ENCODE measurements at regions not wholly inside any gene's neighbourhood (a gene's known extent, or its start where the extent isn't known, plus 50 kb on each side); places are given as distances from the start of the nearest gene placed in this dataset.

GRCh38 chr22:48186146-48186790 is 1423.8 kb downstream of the TBC1D22A start:
- no peaks in the 10 kb centered on the region for H3K36me3 Mint-ChIP-seq
- H3K4me3 Mint-ChIP-seq = no peak overlapping the region
- peaks cover 8 to 12% of the 10 kb centered on the region in 2 donors for H3K9me3 Mint-ChIP-seq
- peaks cover 3 to 5% of the 10 kb centered on the region in 2 donors for H3K4me1 Mint-ChIP-seq
- H3K27ac Mint-ChIP-seq = no peak overlapping the region
- ATAC-seq (replicated peaks) = no peak
- DNase-seq = no peak
- peaks cover 5 to 9% of the 10 kb centered on the region in 2 donors for H3K27me3 Mint-ChIP-seq

DNA sequence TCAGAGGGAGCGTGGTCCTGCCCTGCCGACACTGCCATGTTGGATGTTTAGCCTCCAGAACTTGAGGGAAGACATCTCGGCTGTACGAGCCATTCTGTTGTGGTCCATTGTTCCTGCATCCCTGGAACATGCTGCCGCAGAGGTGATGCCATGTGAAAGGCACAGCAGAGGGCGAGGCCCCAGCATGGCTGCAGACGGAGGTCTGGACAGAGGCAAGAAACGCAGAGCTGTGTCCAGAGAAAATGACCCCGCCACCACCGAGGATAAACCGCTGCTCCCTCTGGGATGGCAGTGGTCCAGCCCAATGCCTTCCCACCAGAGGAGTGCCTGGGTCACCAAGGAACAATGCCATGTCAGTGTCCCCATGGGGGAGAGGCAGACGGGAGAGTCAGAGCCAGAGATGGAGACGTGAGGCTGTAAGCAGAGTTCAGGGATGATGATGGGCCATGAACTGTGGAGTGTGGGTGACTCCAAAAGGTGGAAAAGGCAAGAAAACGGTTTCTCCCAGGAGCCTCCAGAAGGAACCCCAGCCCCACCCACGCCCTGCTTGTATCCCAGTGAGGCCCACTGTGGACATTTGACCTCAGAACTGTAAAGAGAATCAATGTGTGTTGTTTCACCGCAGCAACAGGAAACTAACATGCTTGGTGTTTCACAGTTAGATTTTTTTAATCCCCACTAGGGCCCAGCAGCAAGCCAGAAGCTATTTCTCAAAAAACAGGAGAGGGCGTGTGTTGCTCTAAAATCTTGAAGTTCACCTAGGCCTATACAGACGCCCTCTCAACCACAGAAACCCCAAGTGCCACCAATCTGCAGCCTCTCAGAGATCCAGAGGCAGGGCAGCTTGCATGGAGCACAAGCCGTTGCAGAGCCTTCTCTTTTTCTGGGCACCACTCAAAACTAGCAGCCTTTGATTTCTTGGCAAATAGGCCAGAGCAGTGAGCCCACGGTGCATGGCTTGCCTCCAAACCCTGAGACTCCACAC is 1422.9 kb downstream of the TBC1D22A start:
- Mint-ChIP-seq H3K9me3 (peaks cover 5 to 11% of the 10 kb centered on the region in 2 donors), H3K4me1 (peaks cover 3 to 5% of the 10 kb centered on the region in 2 donors), H3K27me3 (peaks cover 5 to 9% of the 10 kb centered on the region in 2 donors), H3K27ac (no peak overlapping the region), H3K36me3 (no peaks in the 10 kb centered on the region), H3K4me3 (no peak overlapping the region)
- ATAC-seq (replicated peaks) (peak in 1 of 2 donors; percentile 25), DNase-seq (no peak)

- H3K4me3 Mint-ChIP-seq = no peak overlapping the region
- no peaks in the 10 kb centered on the region for H3K36me3 Mint-ChIP-seq
- H3K27me3 Mint-ChIP-seq = peaks cover 11 to 13% of the 10 kb centered on the region in 2 donors
- no peak for DNase-seq
- peaks cover under 1 to 3% of the 10 kb centered on the region in 2 donors for H3K4me1 Mint-ChIP-seq
- H3K9me3 Mint-ChIP-seq = peaks cover 0 to under 1% of the 10 kb centered on the region in 2 donors
- no peak overlapping the region for H3K27ac Mint-ChIP-seq
- ATAC-seq (replicated peaks) = no peak
These were observed 1420.7 kb downstream of the TBC1D22A start for GRCh38 chr22:48182846-48183805.

DNA sequence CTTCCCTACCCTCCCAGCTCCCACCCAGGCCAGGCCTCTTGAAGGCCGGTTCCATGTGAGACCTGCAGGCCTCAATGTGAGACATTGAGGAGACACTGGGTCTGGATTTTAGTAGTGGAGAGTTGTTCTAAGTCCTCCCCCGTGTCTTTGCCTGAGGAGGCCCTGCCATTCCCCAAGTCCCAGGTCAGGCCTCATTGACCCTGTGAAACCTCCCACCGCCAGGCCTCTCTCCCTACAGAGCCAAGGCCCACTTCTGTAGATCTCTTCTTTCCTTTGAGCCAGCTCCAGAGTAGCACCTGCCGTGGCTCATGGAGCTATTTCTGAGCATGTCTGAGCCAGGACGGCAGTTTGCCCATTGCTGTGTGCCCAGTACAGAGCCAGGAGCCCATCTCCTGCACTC is 1419.6 kb downstream of the TBC1D22A start:
- Mint-ChIP-seq H3K27me3 (peaks cover 11 to 13% of the 10 kb centered on the region in 2 donors), H3K4me1 (peaks cover 0 to 3% of the 10 kb centered on the region in 2 donors), H3K4me3 (no peak overlapping the region), H3K36me3 (no peaks in the 10 kb centered on the region), H3K27ac (no peak overlapping the region), H3K9me3 (no peaks in the 10 kb centered on the region)
- DNase-seq = no peak
- ATAC-seq (replicated peaks) = no peak

- Mint-ChIP-seq H3K27ac (no peak overlapping the region), H3K36me3 (no peaks in the 10 kb centered on the region), H3K4me1 (peaks cover 0 to 3% of the 10 kb centered on the region in 2 donors), H3K27me3 (peaks cover 11 to 13% of the 10 kb centered on the region in 2 donors), H3K4me3 (no peak overlapping the region), H3K9me3 (no peaks in the 10 kb centered on the region)
- ATAC-seq (replicated peaks) (no peak), DNase-seq (no peak)
These were observed 1419.0 kb downstream of the TBC1D22A start for GRCh38 chr22:48181263-48181955.

DNA sequence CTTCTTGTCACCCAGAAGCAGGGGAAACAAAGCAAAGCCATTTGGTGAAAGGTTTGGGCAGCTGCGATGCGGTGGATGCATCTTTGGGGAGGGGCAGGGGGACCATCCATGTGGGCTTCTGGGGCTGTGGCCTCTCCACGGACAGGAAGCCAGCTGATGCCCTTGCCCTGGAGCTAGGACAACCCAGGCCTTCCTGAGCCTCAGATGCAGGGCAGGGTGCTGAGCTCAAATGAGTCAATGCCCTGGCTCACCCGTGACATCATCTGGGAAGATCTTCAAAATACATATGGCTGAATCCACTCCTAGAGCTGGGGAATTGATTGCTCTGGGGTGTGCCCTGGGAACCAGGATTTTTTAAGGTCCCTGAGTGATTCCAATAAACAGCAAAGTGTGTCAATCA is 1418.2 kb downstream of the TBC1D22A start:
- Mint-ChIP-seq H3K27ac (no peak overlapping the region), H3K27me3 (peaks cover 6 to 19% of the 10 kb centered on the region in 2 donors), H3K4me3 (no peak overlapping the region), H3K36me3 (no peaks in the 10 kb centered on the region), H3K4me1 (peaks cover 0 to 3% of the 10 kb centered on the region in 2 donors), H3K9me3 (peaks cover 0 to 1% of the 10 kb centered on the region in 2 donors)
- no peak for ATAC-seq (replicated peaks)
- no peak for DNase-seq

- no peak overlapping the region for H3K4me3 Mint-ChIP-seq
- ATAC-seq (replicated peaks) (no peak), DNase-seq (no peak)
- no peaks in the 10 kb centered on the region for H3K4me1 Mint-ChIP-seq
- peaks cover 13 to 22% of the 10 kb centered on the region in 2 donors for H3K27me3 Mint-ChIP-seq
- H3K27ac Mint-ChIP-seq = no peak overlapping the region
- peaks cover 0 to 1% of the 10 kb centered on the region in 2 donors for H3K9me3 Mint-ChIP-seq
- H3K36me3 Mint-ChIP-seq = no peaks in the 10 kb centered on the region
These were observed 1417.4 kb downstream of the TBC1D22A start for GRCh38 chr22:48179571-48180546.

- no peaks in the 10 kb centered on the region for H3K36me3 Mint-ChIP-seq
- DNase-seq = no peak
- H3K27me3 Mint-ChIP-seq = peaks cover 13 to 21% of the 10 kb centered on the region in 2 donors
- H3K9me3 Mint-ChIP-seq = peaks cover 0 to 1% of the 10 kb centered on the region in 2 donors
- H3K27ac Mint-ChIP-seq = no peak overlapping the region
- no peaks in the 10 kb centered on the region for H3K4me1 Mint-ChIP-seq
- no peak overlapping the region for H3K4me3 Mint-ChIP-seq
- ATAC-seq (replicated peaks) = no peak
These were observed 1416.1 kb downstream of the TBC1D22A start for GRCh38 chr22:48178536-48178935.

DNA sequence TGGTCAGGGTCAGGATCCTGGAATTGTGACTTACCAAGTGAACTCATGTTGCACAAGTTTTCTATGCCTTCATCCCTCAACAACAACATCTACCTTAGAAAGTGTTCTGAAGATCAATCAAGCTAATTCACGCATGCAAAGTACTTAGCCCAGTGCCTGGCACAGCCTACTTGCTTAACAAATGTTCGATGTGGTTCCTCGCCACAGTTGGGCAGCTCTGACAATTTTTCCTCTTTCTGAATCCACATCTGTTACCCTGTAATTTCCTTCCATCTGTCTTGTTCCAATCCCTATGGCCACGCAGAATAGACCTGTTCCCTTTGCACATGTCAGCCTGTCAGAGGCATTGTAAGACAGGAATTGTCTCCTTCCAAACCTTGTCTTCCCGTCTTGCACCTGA is 1415.2 kb downstream of the TBC1D22A start:
- H3K27me3 Mint-ChIP-seq = peaks cover 13 to 21% of the 10 kb centered on the region in 2 donors
- no peak overlapping the region for H3K4me3 Mint-ChIP-seq
- DNase-seq (no peak), ATAC-seq (replicated peaks) (no peak)
- H3K36me3 Mint-ChIP-seq = no peaks in the 10 kb centered on the region
- no peak overlapping the region for H3K27ac Mint-ChIP-seq
- peaks cover 0 to 1% of the 10 kb centered on the region in 2 donors for H3K9me3 Mint-ChIP-seq
- H3K4me1 Mint-ChIP-seq = no peaks in the 10 kb centered on the region

DNA sequence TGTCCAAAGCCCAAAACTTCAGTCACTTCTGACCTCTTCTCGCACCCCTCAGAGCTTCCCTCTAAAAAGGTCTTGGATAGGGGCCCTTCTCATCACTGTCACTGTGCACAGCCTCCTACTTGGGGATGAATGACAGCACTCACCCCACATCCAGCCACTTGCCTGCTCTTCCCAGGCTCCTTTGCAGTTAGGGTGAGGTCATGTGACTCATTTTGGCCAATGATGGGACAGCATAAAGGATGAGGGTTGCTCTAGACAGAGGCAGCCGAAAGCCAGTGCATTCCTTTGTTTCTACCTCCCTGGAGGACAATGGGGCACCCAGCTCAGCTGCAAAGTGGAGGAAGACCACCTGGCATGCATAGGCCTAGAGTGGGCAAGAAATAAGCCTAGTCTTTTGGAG is 1413.3 kb downstream of the TBC1D22A start:
- Mint-ChIP-seq H3K4me1 (no peaks in the 10 kb centered on the region), H3K27ac (no peak overlapping the region), H3K4me3 (no peak overlapping the region), H3K9me3 (peaks cover 0 to 1% of the 10 kb centered on the region in 2 donors), H3K36me3 (no peaks in the 10 kb centered on the region), H3K27me3 (peaks cover 20 to 22% of the 10 kb centered on the region in 2 donors)
- DNase-seq = no peak
- ATAC-seq (replicated peaks) = no peak

DNA sequence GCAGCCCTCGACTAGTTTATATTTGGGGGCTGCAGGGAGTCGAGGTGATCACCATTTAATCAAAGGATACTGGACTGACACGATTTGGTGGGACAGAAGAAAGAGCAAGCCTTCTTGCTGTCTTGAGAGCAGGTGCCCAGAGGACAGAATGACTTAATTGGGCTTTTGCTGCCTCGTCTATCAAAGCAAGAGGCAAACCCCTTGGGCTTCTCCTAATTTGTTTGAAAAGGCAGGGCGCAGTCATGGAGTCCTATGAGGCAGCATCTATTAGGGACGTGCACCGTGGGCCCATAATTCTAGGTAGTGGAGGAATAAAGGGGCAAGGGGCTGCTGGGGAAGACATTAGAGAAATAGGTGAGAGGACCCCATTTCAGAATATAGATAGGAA is 1411.3 kb downstream of the TBC1D22A start:
- DNase-seq (no peak), ATAC-seq (replicated peaks) (no peak)
- Mint-ChIP-seq H3K27ac (no peak overlapping the region), H3K9me3 (peaks cover 0 to 4% of the 10 kb centered on the region in 2 donors), H3K4me3 (no peak overlapping the region), H3K27me3 (peaks cover 33 to 35% of the 10 kb centered on the region in 2 donors), H3K36me3 (no peaks in the 10 kb centered on the region), H3K4me1 (no peaks in the 10 kb centered on the region)

DNA sequence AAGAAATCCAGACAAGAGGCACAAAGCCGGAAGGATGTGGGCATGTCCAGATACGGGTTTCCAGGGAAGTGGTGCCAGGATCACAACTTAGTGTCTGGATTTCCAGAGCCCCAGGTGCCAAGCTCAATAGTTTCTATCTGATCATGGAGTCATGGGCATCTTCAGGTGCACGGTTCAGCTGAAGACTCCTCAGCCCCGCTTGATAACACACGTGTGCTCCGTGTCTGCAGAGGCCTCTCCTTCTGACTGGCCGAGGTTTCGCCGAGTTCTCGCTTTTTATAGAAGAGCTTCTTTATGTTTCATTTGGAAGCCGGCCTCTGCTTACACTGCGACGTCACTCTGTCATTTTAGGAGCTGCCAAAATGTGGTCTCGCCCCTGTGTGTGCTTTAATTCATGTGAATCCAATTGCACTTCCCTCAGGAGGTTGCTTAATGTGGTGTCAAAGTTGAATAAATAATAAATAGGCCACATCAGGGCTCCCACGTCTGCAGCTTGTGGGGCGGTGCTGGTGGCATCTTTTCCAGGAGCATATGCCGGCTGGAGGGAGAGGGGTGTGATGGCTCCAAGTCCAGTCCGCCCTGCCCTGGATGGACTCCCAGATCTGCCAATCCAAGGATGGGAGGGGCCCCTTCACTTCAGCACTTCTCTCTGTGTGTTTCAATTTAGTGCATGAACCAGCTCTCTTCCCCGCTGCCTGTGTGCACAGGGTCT is 1410.8 kb downstream of the TBC1D22A start:
- peaks cover 35 to 36% of the 10 kb centered on the region in 2 donors for H3K27me3 Mint-ChIP-seq
- no peak for DNase-seq
- ATAC-seq (replicated peaks) = no peak
- no peaks in the 10 kb centered on the region for H3K4me1 Mint-ChIP-seq
- H3K9me3 Mint-ChIP-seq = peaks cover 0 to 4% of the 10 kb centered on the region in 2 donors
- no peaks in the 10 kb centered on the region for H3K36me3 Mint-ChIP-seq
- H3K27ac Mint-ChIP-seq = no peak overlapping the region
- H3K4me3 Mint-ChIP-seq = no peak overlapping the region
